GM18505 (cell line): ENCODE measurements at regions not wholly inside any gene's neighbourhood (a gene's known extent, or its start where the extent isn't known, plus 50 kb on each side); places are given as distances from the start of the nearest gene placed in this dataset.

Experiments used
- ATAC-seq: cut with Tn5 transposase; IDR thresholded peaks from one replicate; pipeline ENCODE4 v1.9.1; 2021; ENCODE audit not compliant: unreplicated experiment
- POLR2A ChIP-seq: IDR thresholded peaks from 4 replicates; pipeline ENCODE4 v1.6.1; 2011; ENCODE audit warnings: borderline replicate concordance; ENCODE audit not compliant: insufficient read depth, insufficient read length; ENCODE audit errors: extremely low read depth

- ATAC-seq: no peak
- TF ChIP-seq POLR2A: no peak
Measured at GRCh38 chr15:62447742-62448141, 282.7 kb upstream of the C2CD4B start.

GRCh38 chr15:62449638-62450037 lies 284.6 kb upstream of the C2CD4B start:
- TF ChIP-seq POLR2A: no peak
- ATAC-seq: no peak

GRCh38 chr15:62450061-62450460 lies 285.0 kb upstream of the C2CD4B start:
- TF ChIP-seq POLR2A: no peak
- no peak for ATAC-seq

GRCh38 chr15:62452026-62452425 lies 286.9 kb upstream of the C2CD4B start:
- ATAC-seq: no peak
- no peak for TF ChIP-seq POLR2A

GRCh38 chr15:62452667-62453066 lies 287.6 kb upstream of the C2CD4B start:
- no peak for ATAC-seq

GRCh38 chr15:62453375-62453774 lies 288.3 kb upstream of the C2CD4B start:
- TF ChIP-seq POLR2A: no peak
- no peak for ATAC-seq

More at GRCh38 chr15:62452667-62453066, 287.6 kb upstream of the C2CD4B start:
- TF ChIP-seq POLR2A: no peak

- no peak for TF ChIP-seq POLR2A
- ATAC-seq: no peak
Measured at GRCh38 chr15:62453981-62454380, 288.9 kb upstream of the C2CD4B start.

- no peak for ATAC-seq
- no peak for TF ChIP-seq POLR2A
Measured at GRCh38 chr15:62454567-62455172, 289.6 kb upstream of the C2CD4B start.

- no peak for ATAC-seq
- no peak for TF ChIP-seq POLR2A
Measured at GRCh38 chr15:62455441-62455921, 290.4 kb upstream of the C2CD4B start.

GRCh38 chr15:62456011-62456920 lies 291.2 kb upstream of the C2CD4B start:
- no peak for TF ChIP-seq POLR2A
- ATAC-seq: no peak

- no peak for TF ChIP-seq POLR2A
- ATAC-seq: no peak
Measured at GRCh38 chr15:62457100-62457499, 292.0 kb upstream of the C2CD4B start.

GRCh38 chr15:62459875-62460274 lies 294.8 kb upstream of the C2CD4B start:
- ATAC-seq: no peak
- TF ChIP-seq POLR2A: no peak

- TF ChIP-seq POLR2A: no peak
- ATAC-seq: no peak
Measured at GRCh38 chr15:62462268-62462667, 297.2 kb upstream of the C2CD4B start.

- no peak for ATAC-seq
Measured at GRCh38 chr15:62462721-62463120, 297.6 kb upstream of the C2CD4B start.

GRCh38 chr15:62464705-62465104 lies 299.6 kb upstream of the C2CD4B start:
- no peak for TF ChIP-seq POLR2A
- no peak for ATAC-seq

More at GRCh38 chr15:62462721-62463120, 297.6 kb upstream of the C2CD4B start:
- no peak for TF ChIP-seq POLR2A

GRCh38 chr15:62465173-62465572 lies 300.1 kb upstream of the C2CD4B start:
- no peak for TF ChIP-seq POLR2A
- ATAC-seq: no peak
